MCF 10A (cell line): ENCODE measurements at regions not wholly inside any gene's neighbourhood (a gene's known extent, or its start where the extent isn't known, plus 50 kb on each side); places are given as distances from the start of the nearest gene placed in this dataset.

Experiments
- BruUV-seq: library from RNA; stranded (reverse); fragments of 400-500 nt; replicated peaks from 2 replicates; lab custom pipeline; 2021; lab: Mats Ljungman, UMichigan
- CTCF ChIA-PET: fragments of 300-600 bp; sonication (Branson Sonifier 250); formaldehyde crosslinking; extraction: SDS; loops from one replicate; lab custom pipeline; 2021; ENCODE audit warnings: antibody characterized with exemption, inconsistent platforms; lab: Yijun Ruan, JAX
- POLR2A ChIA-PET: fragments of 300-600, 350-650 bp; sonication (Branson Sonifier 250); formaldehyde crosslinking; extraction: SDS; loops from one replicate; lab custom pipeline; 2020; ENCODE audit warnings: antibody characterized with exemption, inconsistent platforms; lab: Yijun Ruan, JAX
- DNase-seq: peaks from one replicate; pipeline ENCODE4 v3.0.0-alpha.2; 2018; ENCODE audit not compliant: unreplicated experiment
- H3K27ac Mint-ChIP-seq: one replicate; pipeline ENCODE4 v1.8.0; 2022; ENCODE audit warnings: mild to moderate bottlenecking, low read depth, mixed read lengths; ENCODE audit not compliant: unreplicated experiment
- H3K27me3 Mint-ChIP-seq: one replicate; pipeline ENCODE4 v1.8.0; 2022; ENCODE audit warnings: mixed read lengths; ENCODE audit not compliant: insufficient read depth, unreplicated experiment
- H3K36me3 Mint-ChIP-seq: one replicate; pipeline ENCODE4 v1.8.0; 2022; ENCODE audit warnings: mild to moderate bottlenecking, moderate library complexity, mixed read lengths; ENCODE audit not compliant: insufficient read depth, unreplicated experiment
- H3K4me1 Mint-ChIP-seq: one replicate; pipeline ENCODE4 v1.8.0; 2022; ENCODE audit warnings: mixed read lengths; ENCODE audit not compliant: insufficient read depth, unreplicated experiment
- H3K4me3 Mint-ChIP-seq: one replicate; pipeline ENCODE4 v1.8.0; 2022; ENCODE audit warnings: mild to moderate bottlenecking, moderate library complexity, mixed read lengths; ENCODE audit not compliant: unreplicated experiment
- H3K9me3 Mint-ChIP-seq: one replicate; pipeline ENCODE4 v1.8.0; 2022; ENCODE audit warnings: mixed read lengths; ENCODE audit not compliant: unreplicated experiment
- CTCF ChIP-seq: fragments of 200-600 bp; IDR thresholded peaks from one replicate; pipeline ENCODE4 v1.8.0; 2022; ENCODE audit warnings: antibody characterized with exemption, mild to moderate bottlenecking; ENCODE audit not compliant: unreplicated experiment
- intact Hi-C: fragments of 100-400 bp; cut with micrococcal nuclease; formaldehyde crosslinking; loops from 2 replicates; pipeline ENCODE4 v1.14.1; 2022

- intact Hi-C loops: no loop called here
- Mint-ChIP-seq H3K27me3 (no peaks in the 10 kb centered on the region), H3K36me3 (no peaks in the 10 kb centered on the region), H3K4me1 (peaks cover 4% of the 10 kb centered on the region), H3K4me3 (no peak overlapping the region), H3K9me3 (no peaks in the 10 kb centered on the region), H3K27ac (no peak overlapping the region)
- BruUV-seq: no TSS peak
- ChIA-PET POLR2A (no interaction called here), CTCF (interaction anchor here (0.6 kb wide), 1 partner anchor 15 kb away, joined by 5 read pairs; no protein-coding TSS in a partner anchor)
- DNase-seq: no peak
- TF ChIP-seq CTCF: no peak
Observed at GRCh38 chr1:83632906-83633305, 366.0 kb downstream of the TTLL7 start.

DNA sequence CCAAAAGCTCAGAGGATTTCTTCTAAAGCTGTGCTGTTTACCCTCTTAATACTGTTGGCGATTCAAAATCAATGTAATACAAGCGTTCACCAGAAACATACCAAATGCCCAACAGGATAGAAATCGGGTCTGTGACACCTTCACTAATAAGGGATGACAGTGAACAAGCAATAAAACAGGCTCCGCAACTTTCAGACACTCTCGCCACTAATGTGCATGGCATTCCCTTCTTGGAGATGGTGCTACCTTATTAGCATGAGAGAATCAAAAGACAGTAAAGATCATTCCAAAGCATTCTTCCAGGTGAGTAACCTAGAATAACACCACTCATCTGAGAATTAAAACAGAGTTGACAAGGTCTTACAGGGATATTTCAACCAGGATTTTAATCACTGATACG lies 367.1 kb downstream of the TTLL7 start:
- BruUV-seq: no TSS peak
- H3K9me3 Mint-ChIP-seq: no peaks in the 10 kb centered on the region

DNA sequence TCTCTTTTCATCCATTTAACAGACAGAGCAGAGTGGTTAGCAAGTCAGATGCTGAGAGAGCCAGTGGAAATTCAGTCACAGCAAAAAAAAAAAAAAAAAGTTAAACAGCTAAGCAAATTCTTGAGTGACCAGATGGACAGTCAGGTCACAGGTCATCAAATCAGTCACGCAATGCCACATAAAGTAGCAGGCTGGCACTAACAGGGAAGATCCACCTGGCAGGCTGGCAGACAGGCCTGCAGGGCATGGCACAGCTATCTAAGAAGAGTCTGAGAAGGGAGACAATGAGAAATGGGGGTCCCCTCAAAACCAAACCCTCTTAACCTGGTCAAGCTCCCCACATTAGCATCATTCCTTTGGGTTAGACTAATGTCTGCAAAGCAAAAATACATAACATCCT lies 371.9 kb downstream of the TTLL7 start:
- BruUV-seq: no TSS peak
- no peak for DNase-seq
- ChIA-PET CTCF (interaction anchor here (1.4 kb wide), 1 partner anchor 10 kb away, joined by 6 read pairs; no protein-coding TSS in a partner anchor), POLR2A (no interaction called here)
- intact Hi-C loops: no loop called here
- no peaks in the 10 kb centered on the region for H3K9me3 Mint-ChIP-seq
- H3K36me3 Mint-ChIP-seq: no peaks in the 10 kb centered on the region
- TF ChIP-seq CTCF: no peak
- H3K27ac Mint-ChIP-seq: no peak overlapping the region
- peaks cover 4% of the 10 kb centered on the region for H3K4me1 Mint-ChIP-seq
- H3K4me3 Mint-ChIP-seq: no peak overlapping the region
- no peaks in the 10 kb centered on the region for H3K27me3 Mint-ChIP-seq

More for the DNA sequence above, 367.1 kb downstream of the TTLL7 start:
- no peak for TF ChIP-seq CTCF
- DNase-seq: no peak
- peaks cover 4% of the 10 kb centered on the region for H3K4me1 Mint-ChIP-seq
- H3K4me3 Mint-ChIP-seq: no peak overlapping the region
- ChIA-PET POLR2A (no interaction called here), CTCF (interaction anchor here (0.6 kb wide), 1 partner anchor 92 kb away, joined by 3 read pairs; no protein-coding TSS in a partner anchor)
- no peak overlapping the region for H3K27ac Mint-ChIP-seq
- intact Hi-C loops: no loop called here
- H3K36me3 Mint-ChIP-seq: no peaks in the 10 kb centered on the region
- H3K27me3 Mint-ChIP-seq: no peaks in the 10 kb centered on the region

- Mint-ChIP-seq H3K9me3 (no peaks in the 10 kb centered on the region), H3K36me3 (no peaks in the 10 kb centered on the region), H3K4me1 (peaks cover 4% of the 10 kb centered on the region), H3K4me3 (no peak overlapping the region), H3K27me3 (no peaks in the 10 kb centered on the region), H3K27ac (no peak overlapping the region)
- POLR2A ChIA-PET: no interaction called here
- CTCF ChIA-PET: interaction anchor here (0.6 to 1.4 kb wide), 2 partner anchors 8 to 11 kb away, joined by 3 to 6 read pairs; no protein-coding TSS in a partner anchor
- no peak for TF ChIP-seq CTCF
- peak; percentile 24 for DNase-seq
- no TSS peak for BruUV-seq
- intact Hi-C loops: no loop called here
Observed at GRCh38 chr1:83626603-83627002, 372.3 kb downstream of the TTLL7 start.
